ENCODE measurements at regions not wholly inside any gene's neighbourhood (a gene's known extent, or its start where the extent isn't known, plus 50 kb on each side); places are given as distances from the start of the nearest gene placed in this dataset.

- H3K4me3 ChIP-seq (ENCODE audit: low read depth, low read length) = no peak overlapping the region
- no peak for DNase-seq (ENCODE audit: low read depth)
- no peak for TF ChIP-seq CTCF (IDR thresholded peaks at IDR 0.05; ENCODE audit: control insufficient read depth, extremely low read depth, insufficient read depth)
These were observed 1068.6 kb downstream of the BCL11B start for GRCh38 chr14:98203421-98203820.

DNA sequence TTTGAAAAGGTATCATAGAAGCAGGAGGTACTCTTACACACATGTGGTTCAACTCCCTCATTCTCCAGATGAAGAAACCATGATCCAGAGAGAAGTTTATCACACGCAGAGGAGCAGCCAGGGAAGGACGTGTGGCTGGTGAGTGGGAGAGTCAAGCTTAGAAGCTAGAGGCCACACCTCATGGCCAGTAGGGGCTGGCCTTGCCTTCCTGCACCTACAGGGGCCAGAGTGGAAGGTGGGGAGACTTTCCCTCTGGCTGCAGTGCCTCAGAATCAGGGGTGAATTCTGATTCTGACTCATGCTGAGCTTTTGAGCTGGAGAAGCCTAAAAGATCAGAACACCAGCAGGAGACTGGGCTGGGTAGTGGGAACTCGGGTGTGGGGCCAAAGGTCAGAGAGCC lies 1067.9 kb downstream of the BCL11B start:
- no peak overlapping the region for H3K4me3 ChIP-seq (ENCODE audit: low read depth, low read length)
- no peak for DNase-seq (ENCODE audit: low read depth)
- no peak for TF ChIP-seq CTCF (IDR thresholded peaks at IDR 0.05; ENCODE audit: control insufficient read depth, extremely low read depth, insufficient read depth)

DNA sequence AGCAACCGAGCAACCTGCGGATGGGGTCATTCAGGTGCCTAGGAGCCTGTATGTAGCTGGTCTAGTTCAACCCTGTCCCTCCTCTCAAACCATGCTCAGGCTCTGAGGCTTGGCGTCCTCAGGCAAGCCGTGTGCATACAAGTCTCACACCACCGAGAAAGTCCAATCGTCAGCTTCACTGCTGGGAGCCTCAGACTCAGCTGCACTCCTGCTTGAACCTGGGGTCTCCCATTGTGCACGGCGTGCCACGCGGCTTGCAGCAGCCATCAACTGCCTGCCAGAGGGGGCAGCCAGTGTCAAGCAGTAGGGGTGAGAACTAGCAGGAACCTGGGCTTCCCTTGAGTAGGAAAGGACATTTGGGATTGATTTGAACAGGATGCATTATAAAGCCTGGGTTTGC lies 1064.6 kb downstream of the BCL11B start:
- no peak overlapping the region for H3K4me3 ChIP-seq (ENCODE audit: low read depth, low read length)
- no peak for TF ChIP-seq CTCF (IDR thresholded peaks at IDR 0.05; ENCODE audit: control insufficient read depth, extremely low read depth, insufficient read depth)
- no peak for DNase-seq (ENCODE audit: low read depth)

DNA sequence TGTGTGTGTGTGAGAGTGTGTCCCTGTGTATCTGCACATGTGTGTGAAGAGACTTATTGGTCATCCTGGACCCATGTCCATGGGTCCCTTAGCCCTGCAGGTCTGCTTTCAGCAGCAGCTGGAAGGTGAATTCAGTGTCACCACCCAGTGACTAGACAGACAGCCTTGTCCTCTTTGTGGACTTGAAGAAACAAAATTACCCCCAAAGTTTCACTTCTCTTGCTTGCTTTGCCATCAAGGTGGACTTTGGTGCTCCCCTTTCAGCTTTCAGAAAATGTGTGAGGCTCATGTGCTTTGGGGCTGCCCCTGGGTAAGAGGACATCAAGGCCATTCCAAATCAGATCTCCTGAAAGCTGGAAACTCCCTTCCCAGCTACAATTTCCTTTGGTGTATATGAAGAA lies 1063.8 kb downstream of the BCL11B start:
- H3K4me3 ChIP-seq (ENCODE audit: low read depth, low read length) = no peak overlapping the region
- TF ChIP-seq CTCF (IDR thresholded peaks at IDR 0.05; ENCODE audit: control insufficient read depth, extremely low read depth, insufficient read depth) = no peak
- no peak for DNase-seq (ENCODE audit: low read depth)

- no peak overlapping the region for H3K4me3 ChIP-seq (ENCODE audit: low read depth, low read length)
- DNase-seq (ENCODE audit: low read depth) = no peak
- no peak for TF ChIP-seq CTCF (IDR thresholded peaks at IDR 0.05; ENCODE audit: control insufficient read depth, extremely low read depth, insufficient read depth)
These were observed 1063.1 kb downstream of the BCL11B start for GRCh38 chr14:98208943-98209342.

DNA sequence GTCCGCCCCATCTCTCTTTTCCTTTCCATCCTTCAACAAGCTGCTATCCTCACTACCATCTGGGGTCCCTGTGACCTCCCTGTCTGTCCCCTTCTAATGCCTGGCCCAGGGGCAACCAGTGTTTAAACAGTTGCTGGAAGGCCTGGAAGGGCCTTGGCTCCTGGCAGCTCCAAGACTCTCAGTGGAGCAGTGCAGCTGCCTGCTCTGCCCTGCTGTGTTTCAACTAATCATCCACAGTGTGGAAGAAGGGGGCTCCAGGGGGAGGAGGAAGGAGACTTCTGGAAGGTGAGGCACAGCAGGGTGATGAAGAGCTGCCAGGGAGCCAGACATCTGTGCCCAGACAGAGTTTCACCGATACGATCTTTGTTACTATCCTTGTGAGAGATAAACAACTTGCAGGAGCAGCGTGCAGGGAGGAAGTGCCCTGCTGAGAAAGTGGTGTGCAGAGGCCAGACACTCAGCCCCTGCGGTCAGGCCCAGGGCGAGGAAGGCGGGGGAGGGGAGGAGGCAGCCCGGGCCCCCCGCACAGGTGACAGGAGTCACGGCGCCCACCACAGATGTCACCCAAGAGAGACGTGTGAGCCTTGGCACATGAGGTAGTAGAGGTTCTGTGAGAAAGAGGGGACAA lies 1061.8 kb downstream of the BCL11B start:
- no peak for TF ChIP-seq CTCF (IDR thresholded peaks at IDR 0.05; ENCODE audit: control insufficient read depth, extremely low read depth, insufficient read depth)
- no peak for DNase-seq (ENCODE audit: low read depth)
- H3K4me3 ChIP-seq (ENCODE audit: low read depth, low read length) = no peak overlapping the region

- no peak for TF ChIP-seq CTCF (IDR thresholded peaks at IDR 0.05; ENCODE audit: control insufficient read depth, extremely low read depth, insufficient read depth)
- DNase-seq (ENCODE audit: low read depth) = no peak
- H3K4me3 ChIP-seq (ENCODE audit: low read depth, low read length) = no peak overlapping the region
These were observed 1054.5 kb downstream of the BCL11B start for GRCh38 chr14:98217530-98217929.

Measured in LNCaP clone FGC (cell line).